HG03135 (cell line): ENCODE measurements at regions not wholly inside any gene's neighbourhood (a gene's known extent, or its start where the extent isn't known, plus 50 kb on each side); places are given as distances from the start of the nearest gene placed in this dataset.

Experiments used
- ATAC-seq: cut with Tn5 transposase; IDR thresholded peaks from one replicate; pipeline ENCODE4 v1.9.1; 2021; ENCODE audit warnings: mild to moderate bottlenecking, moderate library complexity; ENCODE audit not compliant: unreplicated experiment

DNA sequence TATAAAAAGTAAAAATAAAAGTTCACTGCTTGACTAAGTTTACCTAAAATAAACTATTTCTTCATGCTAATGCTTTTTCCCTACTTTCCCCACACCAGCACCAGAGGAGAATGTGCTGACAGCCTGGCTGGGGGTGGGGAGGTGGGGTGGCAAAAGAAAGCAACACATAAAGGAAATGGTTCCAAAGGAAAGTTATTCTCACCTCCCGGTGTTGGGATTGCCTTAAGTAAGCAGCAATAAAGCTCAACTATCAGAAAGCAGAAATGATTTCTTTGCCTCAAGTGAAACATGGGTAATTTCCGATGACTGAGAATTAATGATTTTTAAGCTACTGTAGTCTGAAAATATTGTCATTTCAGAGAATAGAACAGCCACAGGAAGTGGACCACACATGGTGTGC is 84.5 kb upstream of the DKK2 start:
- no peak for ATAC-seq

DNA sequence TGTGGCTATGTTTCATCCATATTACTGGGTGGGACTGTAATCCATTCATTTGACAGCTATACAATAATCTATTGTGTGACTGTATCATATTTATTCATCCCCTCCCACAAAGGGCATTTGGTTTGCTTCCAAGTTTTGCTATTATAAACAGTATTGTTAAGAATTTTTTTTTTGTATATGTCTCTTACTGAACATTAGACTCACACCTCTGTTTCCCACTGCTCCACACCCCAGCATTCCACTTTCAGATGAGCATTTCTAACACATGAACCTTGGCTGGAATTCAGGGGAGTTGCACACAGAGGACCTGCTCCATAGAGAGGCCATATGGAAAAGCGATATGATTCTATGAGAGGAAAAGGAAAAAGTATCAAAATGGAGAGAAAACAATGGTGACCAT is 81.6 kb upstream of the DKK2 start:
- ATAC-seq: no peak

DNA sequence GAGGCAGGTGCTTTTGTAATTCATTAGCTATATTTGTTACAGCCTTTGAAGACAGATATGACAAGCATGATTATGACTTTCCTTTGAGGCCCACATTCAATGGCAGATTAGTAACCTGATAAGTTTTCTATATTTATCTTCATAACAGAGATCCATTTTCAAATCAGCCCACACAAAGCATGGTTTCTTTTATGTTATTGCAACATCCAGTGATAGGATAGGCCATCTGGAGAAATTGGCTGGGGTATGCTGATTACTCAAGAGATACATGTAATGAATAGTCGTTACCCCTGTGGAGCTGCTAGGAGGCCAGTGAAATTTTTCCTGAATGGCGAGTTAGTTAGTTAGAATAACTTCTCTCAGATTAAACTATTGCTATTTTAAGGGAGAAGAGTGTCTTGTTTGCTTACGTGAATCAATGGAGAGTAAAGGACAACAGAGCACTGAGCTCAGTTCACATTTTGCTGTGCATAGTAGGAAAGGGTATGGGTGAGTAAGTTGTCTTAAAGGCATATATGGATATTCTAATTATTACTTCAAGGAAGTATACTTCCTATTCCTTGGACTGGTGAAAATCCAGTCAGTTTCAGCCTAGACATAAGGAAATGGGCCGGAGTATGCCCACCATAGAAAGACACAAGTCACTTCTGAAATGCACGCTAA is 79.2 kb upstream of the DKK2 start:
- no peak for ATAC-seq

DNA sequence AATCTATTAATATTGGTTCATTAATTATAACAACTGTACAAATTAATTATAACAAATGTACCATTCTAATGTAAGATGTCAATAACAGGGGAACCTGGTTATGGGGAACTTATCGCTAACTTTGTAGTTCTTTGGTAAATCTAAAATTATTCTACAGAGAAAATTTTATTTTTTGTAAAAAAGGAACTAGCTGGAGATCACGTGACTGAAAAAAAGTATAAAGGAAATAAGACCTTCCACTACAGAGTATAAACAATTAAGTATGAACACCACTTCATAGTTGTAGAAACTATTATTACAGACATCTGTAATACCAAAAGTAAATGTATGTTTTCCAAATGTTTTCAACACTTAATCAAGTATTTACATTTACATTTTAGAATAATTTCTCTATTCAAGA is 77.9 kb upstream of the DKK2 start:
- ATAC-seq: no peak

DNA sequence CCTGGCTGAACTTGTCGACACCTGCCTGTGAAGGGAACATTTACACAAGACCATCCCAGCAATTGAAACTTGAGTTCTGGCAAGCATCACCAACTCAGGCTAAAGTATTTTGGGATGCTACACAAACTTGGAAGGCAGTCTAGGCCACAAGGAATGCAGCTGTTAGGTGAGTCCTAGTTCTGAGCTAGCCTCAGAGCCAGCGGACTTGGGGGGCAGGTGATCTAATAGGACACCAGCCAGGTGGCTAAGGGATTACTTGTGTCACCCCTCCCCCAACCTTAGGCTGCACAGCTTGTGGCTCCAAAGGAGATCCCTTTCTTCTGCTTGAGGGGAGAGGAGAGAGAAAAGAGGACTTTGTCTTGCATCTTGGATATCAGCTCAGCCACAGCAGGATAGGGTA is 62.3 kb upstream of the DKK2 start:
- no peak for ATAC-seq

DNA sequence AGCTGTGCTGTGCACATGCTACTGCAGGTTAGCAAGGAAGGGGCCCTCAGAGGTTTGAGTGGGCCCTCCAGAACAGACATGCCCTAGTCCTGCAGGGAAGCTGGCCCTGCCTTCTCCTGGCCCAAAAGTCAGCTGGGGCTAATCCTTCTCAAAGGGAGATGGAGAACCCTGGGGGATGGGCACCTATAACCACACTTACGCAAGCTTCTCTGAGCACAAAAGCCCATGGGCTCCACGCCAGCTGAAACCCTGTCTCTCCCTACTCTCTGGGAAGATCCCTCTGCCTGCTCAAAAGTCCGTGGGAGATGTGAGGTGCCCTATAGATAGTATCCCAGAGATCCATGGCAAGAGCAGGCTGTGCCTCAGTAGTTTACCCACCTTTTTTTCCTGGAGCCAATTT is 58.9 kb upstream of the DKK2 start:
- no peak for ATAC-seq

DNA sequence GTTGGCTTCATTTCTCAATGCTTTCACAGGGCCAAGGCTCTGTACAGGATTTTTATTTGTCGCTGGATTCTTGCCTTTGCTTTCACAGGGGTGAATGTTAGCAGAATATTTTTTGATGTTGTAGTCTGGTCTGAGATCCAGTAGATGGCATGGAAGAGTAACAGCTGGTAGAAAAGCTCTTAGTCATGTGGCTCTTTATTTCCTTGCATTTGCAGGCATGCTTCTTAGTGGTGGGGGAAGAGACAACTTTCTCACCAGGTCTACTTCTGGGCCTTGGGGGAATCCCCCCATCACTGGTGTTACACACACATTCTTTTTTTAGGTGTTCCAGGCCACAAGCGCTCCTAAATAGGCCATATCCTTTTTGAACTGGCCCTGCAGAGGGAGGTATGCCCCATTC is 58.2 kb upstream of the DKK2 start:
- ATAC-seq: no peak
